ENCODE measurements at regions not wholly inside any gene's neighbourhood (a gene's known extent, or its start where the extent isn't known, plus 50 kb on each side); places are given as distances from the start of the nearest gene placed in this dataset.

DNA sequence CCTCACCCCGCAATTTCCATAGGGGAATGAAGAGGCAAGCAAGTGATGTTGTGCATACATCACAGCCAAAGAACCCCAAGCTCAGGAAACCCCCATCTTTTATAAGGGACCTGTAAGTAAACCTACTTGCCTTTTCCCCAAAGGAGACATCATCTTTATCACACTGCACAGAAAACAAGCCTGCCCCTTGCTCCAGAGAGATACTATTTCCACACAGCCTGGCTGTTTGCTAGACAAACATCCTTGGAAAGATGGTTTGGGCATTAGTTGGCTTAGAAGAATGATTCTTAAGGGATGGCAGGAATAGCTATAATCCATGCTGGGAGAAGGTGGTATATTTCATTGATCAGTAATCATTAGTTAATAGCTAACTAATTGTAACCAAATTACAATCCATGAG, 123.7 kb upstream of the SEC61G start:
- TF ChIP-seq, protein P1, sequence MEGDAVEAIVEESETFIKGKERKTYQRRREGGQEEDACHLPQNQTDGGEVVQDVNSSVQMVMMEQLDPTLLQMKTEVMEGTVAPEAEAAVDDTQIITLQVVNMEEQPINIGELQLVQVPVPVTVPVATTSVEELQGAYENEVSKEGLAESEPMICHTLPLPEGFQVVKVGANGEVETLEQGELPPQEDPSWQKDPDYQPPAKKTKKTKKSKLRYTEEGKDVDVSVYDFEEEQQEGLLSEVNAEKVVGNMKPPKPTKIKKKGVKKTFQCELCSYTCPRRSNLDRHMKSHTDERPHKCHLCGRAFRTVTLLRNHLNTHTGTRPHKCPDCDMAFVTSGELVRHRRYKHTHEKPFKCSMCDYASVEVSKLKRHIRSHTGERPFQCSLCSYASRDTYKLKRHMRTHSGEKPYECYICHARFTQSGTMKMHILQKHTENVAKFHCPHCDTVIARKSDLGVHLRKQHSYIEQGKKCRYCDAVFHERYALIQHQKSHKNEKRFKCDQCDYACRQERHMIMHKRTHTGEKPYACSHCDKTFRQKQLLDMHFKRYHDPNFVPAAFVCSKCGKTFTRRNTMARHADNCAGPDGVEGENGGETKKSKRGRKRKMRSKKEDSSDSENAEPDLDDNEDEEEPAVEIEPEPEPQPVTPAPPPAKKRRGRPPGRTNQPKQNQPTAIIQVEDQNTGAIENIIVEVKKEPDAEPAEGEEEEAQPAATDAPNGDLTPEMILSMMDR (IDR thresholded peaks at IDR 0.05 in 8 of 11, conservative IDR thresholded peaks at IDR 0.05 in 3 of 11) = no peak
- no peak for TF ChIP-seq POLR2AphosphoS5 (IDR thresholded peaks at IDR 0.05)
